ENCODE measurements at regions not wholly inside any gene's neighbourhood (a gene's known extent, or its start where the extent isn't known, plus 50 kb on each side); places are given as distances from the start of the nearest gene placed in this dataset.

DNA sequence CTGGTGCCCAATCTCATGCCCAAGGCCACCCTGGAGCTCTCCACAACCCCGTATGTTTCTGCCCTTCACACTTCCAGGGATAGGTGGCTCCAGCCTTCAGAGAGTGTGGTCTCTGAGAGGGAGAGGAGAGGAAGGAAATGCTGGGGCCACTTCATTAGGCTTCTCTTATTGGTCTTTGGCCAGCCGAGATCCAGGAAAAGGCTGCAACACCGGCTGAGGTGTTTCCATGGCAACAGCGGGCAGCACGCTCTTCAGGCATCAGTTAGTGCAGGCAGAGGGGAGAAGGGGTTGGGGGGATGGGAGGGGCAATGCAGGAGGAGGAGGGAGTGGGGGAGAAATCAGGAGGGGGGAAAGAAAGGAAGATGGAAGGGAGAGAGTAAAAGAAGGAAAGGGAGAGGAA lies 275.1 kb upstream of the GJB5 start:
- DNase-seq (no peak), ATAC-seq (no peak)
- TF ChIP-seq, protein P1, sequence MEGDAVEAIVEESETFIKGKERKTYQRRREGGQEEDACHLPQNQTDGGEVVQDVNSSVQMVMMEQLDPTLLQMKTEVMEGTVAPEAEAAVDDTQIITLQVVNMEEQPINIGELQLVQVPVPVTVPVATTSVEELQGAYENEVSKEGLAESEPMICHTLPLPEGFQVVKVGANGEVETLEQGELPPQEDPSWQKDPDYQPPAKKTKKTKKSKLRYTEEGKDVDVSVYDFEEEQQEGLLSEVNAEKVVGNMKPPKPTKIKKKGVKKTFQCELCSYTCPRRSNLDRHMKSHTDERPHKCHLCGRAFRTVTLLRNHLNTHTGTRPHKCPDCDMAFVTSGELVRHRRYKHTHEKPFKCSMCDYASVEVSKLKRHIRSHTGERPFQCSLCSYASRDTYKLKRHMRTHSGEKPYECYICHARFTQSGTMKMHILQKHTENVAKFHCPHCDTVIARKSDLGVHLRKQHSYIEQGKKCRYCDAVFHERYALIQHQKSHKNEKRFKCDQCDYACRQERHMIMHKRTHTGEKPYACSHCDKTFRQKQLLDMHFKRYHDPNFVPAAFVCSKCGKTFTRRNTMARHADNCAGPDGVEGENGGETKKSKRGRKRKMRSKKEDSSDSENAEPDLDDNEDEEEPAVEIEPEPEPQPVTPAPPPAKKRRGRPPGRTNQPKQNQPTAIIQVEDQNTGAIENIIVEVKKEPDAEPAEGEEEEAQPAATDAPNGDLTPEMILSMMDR (IDR thresholded peaks at IDR 0.05), result no peak
- peaks cover 0 to 7% (median 0%) of the 10 kb centered on the region in 11 donors for H3K9me3 ChIP-seq
- peaks cover 0 to 40% (median 24%) of the 10 kb centered on the region in 7 donors for H3K27me3 ChIP-seq
- intact Hi-C loops (cut with DNase I), result no loop called here
- H3K36me3 ChIP-seq, result no peaks in the 10 kb centered on the region
- H3K4me1 ChIP-seq, result no peaks in the 10 kb centered on the region
- 21 to 25% methylated on average over 5 of the region's 5 CpGs for WGBS, 2 donors
- no peak overlapping the region for H3K27ac ChIP-seq
- no peak overlapping the region for H3K4me3 ChIP-seq

DNA sequence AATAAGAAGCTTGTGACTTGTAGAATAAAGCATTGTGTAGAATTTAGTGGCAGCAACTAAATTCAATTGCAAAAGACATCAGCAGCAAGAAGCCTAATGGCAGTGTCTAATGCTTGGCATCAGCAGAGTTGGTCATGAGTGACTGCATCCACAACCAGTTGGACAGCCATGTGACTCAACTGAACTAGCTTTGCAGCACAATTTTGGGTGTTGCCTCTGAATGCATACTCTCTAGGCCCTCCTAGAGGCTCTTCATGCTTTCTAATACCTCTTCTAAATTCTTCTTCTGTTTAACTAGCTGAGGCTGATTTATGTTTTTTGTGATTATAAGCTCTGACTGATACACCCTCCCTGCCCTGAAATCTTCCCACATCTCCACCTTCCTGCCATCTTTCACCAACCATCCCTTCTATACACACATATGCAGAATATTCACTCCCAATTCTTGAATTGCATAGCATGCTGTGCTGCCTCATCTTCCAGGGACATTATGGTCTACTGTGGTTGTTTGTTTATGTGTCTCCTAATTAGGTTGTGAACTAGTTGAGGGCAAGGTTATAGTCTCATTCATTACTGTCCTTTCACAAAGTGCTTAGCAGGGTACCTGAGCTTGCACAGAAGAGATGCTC lies 266.7 kb upstream of the GJB5 start:
- no peak overlapping the region for H3K27ac ChIP-seq
- peaks cover 0 to 22% (median 0%) of the 10 kb centered on the region in 7 donors for H3K27me3 ChIP-seq
- H3K4me3 ChIP-seq, result no peak overlapping the region
- intact Hi-C loops (cut with DNase I), result no loop called here
- no peak for DNase-seq
- ATAC-seq, result no peak
- TF ChIP-seq, protein P1 (IDR thresholded peaks at IDR 0.05), result no peak
- H3K4me1 ChIP-seq, result no peaks in the 10 kb centered on the region
- H3K36me3 ChIP-seq, result no peaks in the 10 kb centered on the region
- H3K9me3 ChIP-seq, result peaks cover 0 to 59% (median 9%) of the 10 kb centered on the region in 11 donors

DNA sequence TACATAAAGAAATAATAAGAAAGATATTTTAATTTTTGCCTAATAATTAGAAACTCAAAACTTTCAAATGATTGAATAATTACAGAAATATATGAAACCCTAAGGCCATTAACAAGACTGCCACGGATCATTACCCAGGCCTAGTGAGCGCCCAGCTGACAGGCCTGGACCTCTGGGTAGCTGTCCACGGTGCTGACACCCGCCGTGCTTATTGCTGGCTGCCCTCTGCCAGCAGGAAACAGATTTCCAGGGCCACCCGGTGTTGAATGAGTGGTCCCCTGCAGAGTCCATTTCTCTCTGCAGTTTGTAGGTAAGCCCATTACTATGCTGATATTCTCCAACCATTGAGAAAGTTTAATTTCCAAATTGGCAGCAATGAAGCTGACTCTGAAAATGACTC lies 254.4 kb upstream of the GJB5 start:
- TF ChIP-seq, protein P1 (IDR thresholded peaks at IDR 0.05), result no peak
- peaks cover 0 to 18% (median 0%) of the 10 kb centered on the region in 7 donors for H3K27me3 ChIP-seq
- intact Hi-C loops (cut with DNase I), result no loop called here
- WGBS, 2 donors, result 3 to 6% methylated on average over 6 of the region's 6 CpGs
- DNase-seq (peak; percentile 18 to 28), ATAC-seq (no peak)
- H3K4me1 ChIP-seq, result no peaks in the 10 kb centered on the region
- H3K4me3 ChIP-seq, result no peak overlapping the region
- peaks cover 0 to 7% (median 0%) of the 10 kb centered on the region in 11 donors for H3K9me3 ChIP-seq
- no peak overlapping the region for H3K27ac ChIP-seq
- H3K36me3 ChIP-seq, result no peaks in the 10 kb centered on the region

DNA sequence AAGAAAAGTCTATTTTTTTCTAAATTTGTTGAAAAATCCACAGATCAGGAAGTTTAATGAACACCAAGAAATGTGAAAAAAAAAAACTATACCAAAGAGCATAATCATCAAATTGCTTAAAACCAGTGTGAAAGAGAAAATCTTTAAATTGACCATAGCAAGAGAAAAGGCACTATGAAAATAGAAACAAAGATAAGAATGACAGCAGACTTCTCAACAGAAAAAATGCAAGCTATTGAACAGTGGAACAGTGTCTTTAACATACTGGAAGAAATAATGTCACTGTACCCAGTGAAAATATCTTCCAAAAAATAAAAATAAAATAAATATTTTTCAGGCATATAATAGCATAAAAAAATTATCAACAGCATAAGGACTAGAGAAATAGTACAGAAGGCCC lies 243.0 kb upstream of the GJB5 start:
- TF ChIP-seq, protein P1 (IDR thresholded peaks at IDR 0.05), result no peak

More for the DNA sequence above, 243.0 kb upstream of the GJB5 start:
- peaks cover 0 to 60% (median 26%) of the 10 kb centered on the region in 11 donors for H3K9me3 ChIP-seq
- no peaks in the 10 kb centered on the region for H3K4me1 ChIP-seq
- H3K27ac ChIP-seq, result no peak overlapping the region
- ATAC-seq (no peak), DNase-seq (no peak)
- H3K36me3 ChIP-seq, result no peaks in the 10 kb centered on the region
- no peak overlapping the region for H3K4me3 ChIP-seq
- intact Hi-C loops (cut with DNase I), result no loop called here
- H3K27me3 ChIP-seq, result peaks cover 0 to under 1% (median 0%) of the 10 kb centered on the region in 7 donors
